HG02840 (cell line): ENCODE measurements at regions not wholly inside any gene's neighbourhood (a gene's known extent, or its start where the extent isn't known, plus 50 kb on each side); places are given as distances from the start of the nearest gene placed in this dataset.

Source experiments
- ATAC-seq: cut with Tn5 transposase; IDR thresholded peaks from one replicate; pipeline ENCODE4 v1.9.1; 2021; ENCODE audit warnings: mild to moderate bottlenecking, moderate library complexity, moderate number of reproducible peaks; ENCODE audit not compliant: unreplicated experiment, low FRiP score

- ATAC-seq: no peak
Measured at GRCh38 chr13:78430166-78430791, 173.1 kb downstream of the POU4F1 start.

- no peak for ATAC-seq
Measured at GRCh38 chr13:78428646-78429045, 174.7 kb downstream of the POU4F1 start.

- ATAC-seq: no peak
Measured at GRCh38 chr13:78426183-78426582, 177.2 kb downstream of the POU4F1 start.

GRCh38 chr13:78420814-78421213, 182.5 kb downstream of the POU4F1 start:
- ATAC-seq: no peak

GRCh38 chr13:78413887-78414553, 189.3 kb downstream of the POU4F1 start:
- ATAC-seq: no peak

- ATAC-seq: no peak
Measured at GRCh38 chr13:78410847-78411246, 192.5 kb downstream of the POU4F1 start.

- no peak for ATAC-seq
Measured at GRCh38 chr13:78410164-78410563, 193.2 kb downstream of the POU4F1 start.

GRCh38 chr13:78409172-78409571, 194.2 kb downstream of the POU4F1 start:
- no peak for ATAC-seq

- ATAC-seq: no peak
Measured at GRCh38 chr13:78404846-78405360, 198.4 kb downstream of the POU4F1 start.

GRCh38 chr13:78402708-78403400, 200.5 kb downstream of the POU4F1 start:
- ATAC-seq: no peak

GRCh38 chr13:78401873-78402707, 201.3 kb downstream of the POU4F1 start:
- ATAC-seq: no peak

GRCh38 chr13:78398743-78399410, 204.5 kb downstream of the POU4F1 start:
- ATAC-seq: peak; percentile 89

- ATAC-seq: no peak
Measured at GRCh38 chr13:78393286-78394142, 209.8 kb downstream of the POU4F1 start.

- no peak for ATAC-seq
Measured at GRCh38 chr13:78383899-78384298, 219.5 kb downstream of the POU4F1 start.

- no peak for ATAC-seq
Measured at GRCh38 chr13:78383071-78383484, 220.3 kb downstream of the POU4F1 start.

- no peak for ATAC-seq
Measured at GRCh38 chr13:78382491-78382890, 220.9 kb downstream of the POU4F1 start.

- no peak for ATAC-seq
Measured at GRCh38 chr13:78376822-78377221, 226.5 kb downstream of the POU4F1 start.

- ATAC-seq: no peak
Measured at GRCh38 chr13:78376033-78376432, 227.3 kb downstream of the POU4F1 start.

- ATAC-seq: no peak
Measured at GRCh38 chr13:78372581-78372980, 230.8 kb downstream of the POU4F1 start.
